SK-N-SH (cell line): ENCODE measurements at regions not wholly inside any gene's neighbourhood (a gene's known extent, or its start where the extent isn't known, plus 50 kb on each side); places are given as distances from the start of the nearest gene placed in this dataset.

ENCODE experiments used
- CTCF ChIA-PET: fragments of 300-600, 350-600 bp; formaldehyde crosslinking; extraction: SDS; loops from one replicate; lab custom pipeline; 2021; lab: Yijun Ruan, JAX
- POLR2A ChIA-PET: fragments of 350-600 bp; sonication (Branson Sonifier 250); formaldehyde crosslinking; extraction: SDS; loops from one replicate; lab custom pipeline; 2020; ENCODE audit warnings: antibody characterized with exemption, inconsistent platforms; lab: Yijun Ruan, JAX
- DNase-seq: peaks from one replicate; pipeline ENCODE4 v3.0.0; 2012
- H2AFZ ChIP-seq: fragments of 200-600 bp; sonication (generic); 2 replicates; pipeline ENCODE4 v1.8.1; 2016; ENCODE audit warnings: antibody characterized with exemption, mild to moderate bottlenecking, low read depth
- H3F3A ChIP-seq: fragments of 200-600 bp; sonication (generic); replicated peaks from 2 replicates; pipeline ENCODE3; 2016; ENCODE audit warnings: antibody characterized with exemption, mild to moderate bottlenecking; ENCODE audit not compliant: insufficient read depth
- H3K27ac ChIP-seq, 2 experiments: fragments of 200-500 bp in 1 of 2; fragments of 200-600 bp in 1 of 2; sonication (Bioruptor generic) in 1 of 2; sonication (generic), shearing (Covaris generic) in 1 of 2; 2 replicates each; pipeline versions ENCODE4 v1.5.1 to v1.6.1; 2014 to 2016; ENCODE audit warnings: low read depth in 2 of 2, inconsistent platforms in 1 of 2, low read length in 1 of 2, mild to moderate bottlenecking in 1 of 2, mixed read lengths in 1 of 2
- H3K27me3 ChIP-seq: fragments of 200-600 bp; sonication (generic), shearing (Covaris generic); 2 replicates; pipeline ENCODE4 v1.6.1; 2016; ENCODE audit warnings: mixed run types; ENCODE audit not compliant: insufficient read depth
- H3K36me3 ChIP-seq, 2 experiments: fragments of 200-500 bp in 1 of 2; fragments of 200-600 bp in 1 of 2; sonication (Bioruptor generic) in 1 of 2; sonication (generic) in 1 of 2; replicated peaks in 1 of 2; 2 replicates each; pipeline versions ENCODE3 to v1.5.1; 2014 to 2016; ENCODE audit warnings: low read length in 1 of 2, mild to moderate bottlenecking in 1 of 2; ENCODE audit not compliant: insufficient read depth in 2 of 2, control insufficient read depth in 1 of 2
- H3K4me1 ChIP-seq, 2 experiments: fragments of 200-500 bp in 1 of 2; fragments of 200-600 bp in 1 of 2; sonication (Bioruptor generic) in 1 of 2; sonication (generic), shearing (Covaris generic) in 1 of 2; 2 replicates each; pipeline versions ENCODE4 v1.5.1 to v1.6.1; 2014 to 2016; ENCODE audit warnings: low read depth in 1 of 2, low read length in 1 of 2, mixed run types in 1 of 2; ENCODE audit not compliant: insufficient read depth in 2 of 2, control insufficient read depth in 1 of 2
- H3K4me2 ChIP-seq: fragments of 200-600 bp; sonication (generic), shearing (Covaris generic); 2 replicates; pipeline ENCODE4 v1.6.1; 2017; ENCODE audit warnings: mixed run types
- H3K4me3 ChIP-seq, 2 experiments: fragments of 200-500 bp in 1 of 2; fragments of 200-600 bp in 1 of 2; sonication (Bioruptor generic) in 1 of 2; sonication (generic), shearing (Covaris generic) in 1 of 2; 2 replicates each; pipeline versions ENCODE4 v1.5.1 to v1.8.1; 2014 to 2016; ENCODE audit warnings: low read depth in 2 of 2, inconsistent platforms in 1 of 2, low read length in 1 of 2, mild to moderate bottlenecking in 1 of 2, mixed read lengths in 1 of 2, moderate library complexity in 1 of 2
- H3K79me2 ChIP-seq: fragments of 200-600 bp; sonication (generic); 2 replicates; pipeline ENCODE4 v1.8.1; 2017; ENCODE audit warnings: mild to moderate bottlenecking; ENCODE audit not compliant: insufficient read depth
- H3K9ac ChIP-seq: fragments of 200-600 bp; sonication (generic); 2 replicates; pipeline ENCODE4 v1.6.1; 2017; ENCODE audit warnings: mixed run types
- H3K9me2 ChIP-seq: fragments of 200-600 bp; sonication (generic); 2 replicates; pipeline ENCODE4 v1.6.1; 2017; ENCODE audit warnings: mixed run types
- H3K9me3 ChIP-seq: fragments of 200-600 bp; sonication (generic); 2 replicates; pipeline ENCODE4 v1.6.1; 2017; ENCODE audit warnings: mixed run types, mild to moderate bottlenecking, moderate library complexity
- H4K20me1 ChIP-seq: fragments of 200-600 bp; sonication (generic); 2 replicates; pipeline ENCODE4 v1.6.1; 2017; ENCODE audit warnings: mild to moderate bottlenecking, mixed run types; ENCODE audit not compliant: insufficient read depth
- CHD2 ChIP-seq: fragments of 150-350 bp; IDR thresholded peaks from 2 replicates; pipeline ENCODE4 v1.6.1; 2018; ENCODE audit warnings: low read length; ENCODE audit not compliant: partially characterized antibody
- ELF1 ChIP-seq: IDR thresholded peaks from 2 replicates; pipeline ENCODE4 v1.4.0; 2012
- EZH2phosphoT487 ChIP-seq: fragments of 200-600 bp; sonication (generic); IDR thresholded peaks from 2 replicates; pipeline ENCODE4 v1.6.1; 2017; ENCODE audit warnings: low read depth, mixed run types, mild to moderate bottlenecking, antibody characterized with exemption, moderate library complexity, borderline replicate concordance
- FOSL2 ChIP-seq: IDR thresholded peaks from 2 replicates; pipeline ENCODE4 v1.4.0; 2012; ENCODE audit warnings: low read depth, mild to moderate bottlenecking, moderate library complexity, borderline replicate concordance
- FOXM1 ChIP-seq: IDR thresholded peaks from 2 replicates; pipeline ENCODE4 v1.4.0; 2012; ENCODE audit warnings: low read depth, mild to moderate bottlenecking
- GABPA ChIP-seq: IDR thresholded peaks from 2 replicates; pipeline ENCODE4 v1.4.0; 2012; ENCODE audit warnings: low read depth, mild to moderate bottlenecking
- JUND ChIP-seq: IDR thresholded peaks from 2 replicates; pipeline ENCODE4 v1.4.0; 2012
- NFIC ChIP-seq: IDR thresholded peaks from 2 replicates; pipeline ENCODE4 v1.4.0; 2012; ENCODE audit warnings: borderline replicate concordance
- NRF1 ChIP-seq: IDR thresholded peaks from 2 replicates; pipeline ENCODE4 v1.6.1; 2012; ENCODE audit warnings: low read depth, mild to moderate bottlenecking, low read length
- PBX3 ChIP-seq: IDR thresholded peaks from 2 replicates; pipeline ENCODE4; 2012
- RAD21 ChIP-seq: IDR thresholded peaks from 2 replicates; pipeline ENCODE4 v1.6.1; 2012; ENCODE audit warnings: mild to moderate bottlenecking, low read length
- RXRA ChIP-seq: IDR thresholded peaks from 2 replicates; pipeline ENCODE4 v1.4.0; 2012; ENCODE audit warnings: low read depth, mild to moderate bottlenecking, borderline replicate concordance
- SIN3A ChIP-seq: IDR thresholded peaks from 2 replicates; pipeline ENCODE4 v1.6.1; 2012; ENCODE audit warnings: low read depth, mild to moderate bottlenecking, low read length, moderate library complexity, borderline replicate concordance
- TEAD4 ChIP-seq: IDR thresholded peaks from 2 replicates; pipeline ENCODE4 v1.4.0; 2012; ENCODE audit warnings: mild to moderate bottlenecking, borderline replicate concordance; ENCODE audit not compliant: insufficient read depth
- WGBS: methylation state at CpG from one replicate; pipeline ENCODE4 v1.1.6; 2017; ENCODE audit warnings: low lambda C conversion rate; 5-methylcytosine and 5-hydroxymethylcytosine counted together

DNA sequence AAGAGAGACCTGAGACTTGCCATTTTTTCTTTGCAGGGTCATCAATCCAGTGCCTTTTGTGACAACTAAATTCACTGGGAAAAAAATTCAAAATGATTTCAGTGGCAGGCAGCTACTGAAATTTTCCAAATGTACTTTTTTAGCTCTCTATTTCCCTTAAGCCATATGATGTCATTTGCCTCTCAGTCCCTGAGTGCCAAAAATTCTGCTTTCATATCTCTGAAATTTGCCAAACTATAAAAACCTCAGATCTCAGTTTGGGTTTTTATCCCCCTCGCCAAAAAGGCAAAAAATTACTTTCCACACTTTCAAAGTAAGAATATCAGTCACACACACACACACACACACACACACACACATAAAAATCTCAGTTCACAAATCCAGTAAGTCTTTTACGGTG, 651.3 kb upstream of the ARID1B start:
- no peaks in the 10 kb centered on the region for H3K79me2 ChIP-seq
- 44% methylated on average over 2 of the region's 2 CpGs for WGBS
- POLR2A ChIA-PET = no interaction called here

DNA sequence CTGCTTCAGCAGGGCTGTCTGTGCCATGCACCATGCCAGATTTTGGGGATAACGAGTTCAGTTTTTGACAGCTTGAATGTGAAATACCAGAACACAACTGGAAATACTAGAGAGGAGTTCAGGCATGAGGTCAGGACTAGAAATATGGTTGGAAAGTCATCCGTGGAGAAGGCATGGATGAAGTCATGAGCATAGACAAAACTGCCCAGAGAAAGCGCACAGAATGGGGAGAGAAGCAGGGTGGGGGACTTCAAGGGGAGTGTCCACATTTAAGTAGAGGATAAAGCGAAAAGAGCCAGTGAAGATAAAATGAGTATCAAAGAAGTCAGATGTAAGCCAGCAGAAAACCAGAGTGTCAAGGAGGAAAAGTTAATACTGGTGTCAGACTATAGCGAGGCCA, 653.4 kb upstream of the ARID1B start:
- CTCF ChIA-PET = interaction anchor here (0.6 kb wide), 1 partner anchor 17 kb away, joined by 3 read pairs; no protein-coding TSS in a partner anchor
- no peak for DNase-seq
- no peak overlapping the region for H3K9ac ChIP-seq

More for the DNA sequence above, 651.3 kb upstream of the ARID1B start:
- H4K20me1 ChIP-seq = no peaks in the 10 kb centered on the region
- no peak overlapping the region for H3K4me3 ChIP-seq
- no peaks in the 10 kb centered on the region for H3K4me1 ChIP-seq
- H3F3A ChIP-seq = no peaks in the 10 kb centered on the region
- no peaks in the 10 kb centered on the region for H3K27me3 ChIP-seq
- no peak overlapping the region for H3K9ac ChIP-seq
- H2AFZ ChIP-seq = no peak overlapping the region
- no peaks in the 10 kb centered on the region for H3K36me3 ChIP-seq
- TF ChIP-seq GABPA (no peak), FOXM1 (no peak)
- no peak overlapping the region for H3K4me2 ChIP-seq
- no peak for DNase-seq
- no peak overlapping the region for H3K27ac ChIP-seq
- H3K9me3 ChIP-seq = no peaks in the 10 kb centered on the region
- CTCF ChIA-PET = interaction anchor here (0.6 kb wide), 1 partner anchor 754 kb away, joined by 3 read pairs; no protein-coding TSS in a partner anchor
- no peaks in the 10 kb centered on the region for H3K9me2 ChIP-seq

DNA sequence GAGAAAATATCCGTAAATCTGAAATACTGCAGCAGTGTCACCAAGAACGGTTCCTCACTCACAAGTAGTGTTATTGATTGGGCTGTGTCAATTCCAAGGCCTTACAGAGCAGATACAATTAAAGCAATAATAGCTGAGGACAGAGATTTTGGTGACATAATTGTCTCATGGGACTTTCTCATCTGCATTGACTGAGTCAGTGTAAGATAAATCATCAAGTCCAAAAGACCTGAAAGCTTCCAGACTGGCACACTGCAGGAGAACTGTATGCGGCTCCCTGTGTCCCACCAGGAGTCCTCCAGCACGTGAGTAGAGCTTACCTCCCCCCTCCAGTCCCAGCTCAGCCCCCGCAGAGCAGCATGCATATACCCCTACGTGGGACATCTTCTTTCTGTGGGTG, 655.2 kb upstream of the ARID1B start:
- no peak for DNase-seq
- no peak for TF ChIP-seq TEAD4
- TF ChIP-seq EZH2phosphoT487 = no peak
- no peak for TF ChIP-seq JUND
- no peak for TF ChIP-seq NRF1
- no peak for TF ChIP-seq FOSL2
- TF ChIP-seq RAD21 = no peak
- TF ChIP-seq, all 33 proteins: peak for 0
- Histone ChIP-seq H3K9me3 (no peaks in the 10 kb centered on the region), H3K27me3 (no peaks in the 10 kb centered on the region), H2AFZ (no peak overlapping the region), H3K4me1 (no peaks in the 10 kb centered on the region), H4K20me1 (no peaks in the 10 kb centered on the region), H3K36me3 (no peaks in the 10 kb centered on the region), H3F3A (no peaks in the 10 kb centered on the region), H3K27ac (no peak overlapping the region), H3K9me2 (no peaks in the 10 kb centered on the region), H3K79me2 (no peaks in the 10 kb centered on the region), H3K4me2 (no peak overlapping the region), H3K4me3 (no peak overlapping the region), H3K9ac (no peak overlapping the region)
- 50% methylated on average over 6 of the region's 6 CpGs for WGBS
- POLR2A ChIA-PET = no interaction called here
- CTCF ChIA-PET = no interaction called here

More for the DNA sequence above, 653.4 kb upstream of the ARID1B start:
- POLR2A ChIA-PET = no interaction called here
- no peaks in the 10 kb centered on the region for H3F3A ChIP-seq
- TF ChIP-seq GABPA (no peak), ELF1 (no peak), CHD2 (no peak), NRF1 (no peak), RXRA (no peak), SIN3A (no peak), PBX3 (no peak), NFIC (no peak)
- no peak overlapping the region for H2AFZ ChIP-seq
- no peak overlapping the region for H3K4me3 ChIP-seq
- H3K36me3 ChIP-seq = no peaks in the 10 kb centered on the region
- no peaks in the 10 kb centered on the region for H3K9me3 ChIP-seq
- H3K79me2 ChIP-seq = no peaks in the 10 kb centered on the region
- H4K20me1 ChIP-seq = no peaks in the 10 kb centered on the region
- WGBS = 40% methylated on average over 5 of the region's 5 CpGs
- no peaks in the 10 kb centered on the region for H3K4me1 ChIP-seq
- H3K4me2 ChIP-seq = no peak overlapping the region
- H3K27me3 ChIP-seq = no peaks in the 10 kb centered on the region
- no peaks in the 10 kb centered on the region for H3K9me2 ChIP-seq
- H3K27ac ChIP-seq = no peak overlapping the region
